ENCODE measurements at regions not wholly inside any gene's neighbourhood (a gene's known extent, or its start where the extent isn't known, plus 50 kb on each side); places are given as distances from the start of the nearest gene placed in this dataset.

DNA sequence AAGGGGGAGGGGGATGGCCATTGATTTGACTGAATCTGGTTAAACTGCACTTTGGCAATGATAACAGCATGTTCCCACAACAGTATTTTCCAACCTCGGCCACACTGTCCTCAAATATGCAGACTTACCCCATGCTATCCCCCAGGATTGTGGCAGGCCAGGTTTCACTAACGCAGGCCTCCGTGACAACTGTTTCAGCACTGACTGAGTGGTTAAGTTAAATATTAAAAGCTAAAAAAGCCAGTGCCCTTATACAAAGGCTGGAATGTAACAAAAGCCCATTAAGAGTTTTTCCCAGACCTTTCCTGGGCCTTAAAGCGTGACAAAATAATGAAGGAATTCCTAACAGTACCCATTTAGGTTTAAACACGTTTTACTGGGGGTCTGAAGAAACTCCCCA is 202.9 kb downstream of the USP25 start:
- no peaks in the 10 kb centered on the region for H3K36me3 Mint-ChIP-seq (ENCODE audit: low read depth)
- no peak overlapping the region for H3K4me3 Mint-ChIP-seq (ENCODE audit: unreplicated experiment)
- TF ChIP-seq, protein P1, sequence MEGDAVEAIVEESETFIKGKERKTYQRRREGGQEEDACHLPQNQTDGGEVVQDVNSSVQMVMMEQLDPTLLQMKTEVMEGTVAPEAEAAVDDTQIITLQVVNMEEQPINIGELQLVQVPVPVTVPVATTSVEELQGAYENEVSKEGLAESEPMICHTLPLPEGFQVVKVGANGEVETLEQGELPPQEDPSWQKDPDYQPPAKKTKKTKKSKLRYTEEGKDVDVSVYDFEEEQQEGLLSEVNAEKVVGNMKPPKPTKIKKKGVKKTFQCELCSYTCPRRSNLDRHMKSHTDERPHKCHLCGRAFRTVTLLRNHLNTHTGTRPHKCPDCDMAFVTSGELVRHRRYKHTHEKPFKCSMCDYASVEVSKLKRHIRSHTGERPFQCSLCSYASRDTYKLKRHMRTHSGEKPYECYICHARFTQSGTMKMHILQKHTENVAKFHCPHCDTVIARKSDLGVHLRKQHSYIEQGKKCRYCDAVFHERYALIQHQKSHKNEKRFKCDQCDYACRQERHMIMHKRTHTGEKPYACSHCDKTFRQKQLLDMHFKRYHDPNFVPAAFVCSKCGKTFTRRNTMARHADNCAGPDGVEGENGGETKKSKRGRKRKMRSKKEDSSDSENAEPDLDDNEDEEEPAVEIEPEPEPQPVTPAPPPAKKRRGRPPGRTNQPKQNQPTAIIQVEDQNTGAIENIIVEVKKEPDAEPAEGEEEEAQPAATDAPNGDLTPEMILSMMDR (IDR thresholded peaks at IDR 0.05), result no peak
- DNase-seq (ENCODE audit: low spot score), result no peak
- H3K27ac Mint-ChIP-seq (ENCODE audit: unreplicated experiment), result peak overlapping the region; percentile 55
- H3K4me1 Mint-ChIP-seq (ENCODE audit: low read depth), result peaks cover 21% of the 10 kb centered on the region
- H3K9me3 Mint-ChIP-seq (ENCODE audit: low read depth), result no peaks in the 10 kb centered on the region
- no peaks in the 10 kb centered on the region for H3K27me3 Mint-ChIP-seq (ENCODE audit: low read depth)

DNA sequence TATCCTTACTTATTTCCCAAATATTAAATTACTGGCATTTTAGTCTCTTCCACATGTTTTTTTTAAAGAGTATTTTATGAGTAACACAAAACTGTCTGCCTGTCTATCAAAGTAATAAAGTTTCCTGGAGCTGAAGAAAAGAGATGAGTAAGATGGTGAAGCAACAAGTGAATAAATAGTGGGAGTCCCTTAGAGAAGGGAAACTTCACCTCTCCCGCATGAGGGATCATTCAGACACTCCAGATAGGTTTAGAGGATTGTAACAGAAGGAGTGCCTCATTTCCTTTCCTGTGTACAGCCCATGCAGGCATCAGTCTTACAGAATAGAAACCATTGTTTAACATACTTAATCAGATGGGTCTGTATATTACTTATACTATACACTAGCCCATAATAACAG is 205.7 kb downstream of the USP25 start:
- no peaks in the 10 kb centered on the region for H3K9me3 Mint-ChIP-seq (ENCODE audit: low read depth)
- DNase-seq (ENCODE audit: low spot score), result no peak
- no peaks in the 10 kb centered on the region for H3K36me3 Mint-ChIP-seq (ENCODE audit: low read depth)
- no peaks in the 10 kb centered on the region for H3K27me3 Mint-ChIP-seq (ENCODE audit: low read depth)
- H3K4me3 Mint-ChIP-seq (ENCODE audit: unreplicated experiment), result no peak overlapping the region
- peaks cover 19% of the 10 kb centered on the region for H3K4me1 Mint-ChIP-seq (ENCODE audit: low read depth)
- H3K27ac Mint-ChIP-seq (ENCODE audit: unreplicated experiment), result no peak overlapping the region
- TF ChIP-seq, protein P1 (IDR thresholded peaks at IDR 0.05), result no peak

DNA sequence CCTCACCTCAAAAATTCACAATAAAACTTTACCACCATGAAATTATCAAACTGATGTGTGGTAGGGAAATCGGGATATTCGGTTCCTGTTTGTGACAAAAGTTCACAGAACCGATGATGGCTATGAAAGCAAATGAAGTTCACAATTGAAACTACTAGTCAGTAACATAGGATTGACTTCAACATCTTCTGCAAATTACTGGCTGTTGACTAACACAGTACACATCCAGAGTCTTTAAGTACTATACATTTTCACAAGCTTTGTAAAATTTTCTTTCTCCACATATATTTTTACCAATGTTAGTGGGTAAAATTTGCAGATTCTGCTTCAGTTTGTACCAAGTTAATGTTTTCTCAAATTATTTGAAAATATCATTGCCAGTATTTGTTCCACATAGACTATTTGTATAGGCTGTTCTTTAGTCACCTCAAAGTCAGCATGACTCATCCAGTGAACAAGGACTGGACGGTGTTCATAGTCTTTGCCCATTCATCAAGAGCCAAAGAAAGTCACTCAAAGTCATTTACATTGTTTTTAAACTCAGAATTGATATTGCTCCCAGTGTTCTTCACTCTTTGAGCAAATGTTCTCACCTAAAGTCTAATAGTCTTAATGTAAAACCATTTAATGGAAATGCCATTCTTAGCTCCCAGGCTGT is 213.4 kb downstream of the USP25 start:
- Mint-ChIP-seq H3K4me3 (ENCODE audit: unreplicated experiment) (no peak overlapping the region), H3K36me3 (ENCODE audit: low read depth) (peaks cover 4% of the 10 kb centered on the region), H3K27ac (ENCODE audit: unreplicated experiment) (no peak overlapping the region), H3K27me3 (ENCODE audit: low read depth) (peaks cover 4% of the 10 kb centered on the region), H3K9me3 (ENCODE audit: low read depth) (no peaks in the 10 kb centered on the region), H3K4me1 (ENCODE audit: low read depth) (peaks cover 3% of the 10 kb centered on the region)
- TF ChIP-seq, protein P1 (IDR thresholded peaks at IDR 0.05), result no peak
- DNase-seq (ENCODE audit: low spot score), result no peak

DNA sequence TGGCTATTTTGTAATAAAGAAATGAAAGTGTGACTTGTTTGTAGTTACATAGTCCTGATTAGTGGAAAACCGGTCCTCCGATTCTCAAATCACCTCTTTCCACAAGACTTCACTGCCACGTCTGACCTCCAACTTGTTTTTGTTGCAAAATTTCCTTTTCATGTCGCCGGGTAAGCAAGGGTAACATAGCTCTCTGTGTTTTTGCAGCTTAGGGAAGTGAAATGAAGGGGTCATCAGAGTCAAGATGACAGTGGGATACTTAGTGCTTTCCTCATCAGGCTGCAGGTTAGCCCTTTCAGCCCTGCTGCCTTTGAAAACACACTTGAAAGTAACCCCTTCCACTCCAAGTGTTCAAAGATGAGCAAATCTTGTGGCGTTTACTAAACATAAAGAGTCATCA is 217.9 kb downstream of the USP25 start:
- Mint-ChIP-seq H3K4me3 (ENCODE audit: unreplicated experiment) (no peak overlapping the region), H3K27ac (ENCODE audit: unreplicated experiment) (no peak overlapping the region), H3K9me3 (ENCODE audit: low read depth) (peaks cover 27% of the 10 kb centered on the region), H3K36me3 (ENCODE audit: low read depth) (peaks cover 18% of the 10 kb centered on the region), H3K27me3 (ENCODE audit: low read depth) (peaks cover 4% of the 10 kb centered on the region), H3K4me1 (ENCODE audit: low read depth) (peaks cover 3% of the 10 kb centered on the region)
- TF ChIP-seq, protein P1 (IDR thresholded peaks at IDR 0.05), result no peak
- no peak for DNase-seq (ENCODE audit: low spot score)

DNA sequence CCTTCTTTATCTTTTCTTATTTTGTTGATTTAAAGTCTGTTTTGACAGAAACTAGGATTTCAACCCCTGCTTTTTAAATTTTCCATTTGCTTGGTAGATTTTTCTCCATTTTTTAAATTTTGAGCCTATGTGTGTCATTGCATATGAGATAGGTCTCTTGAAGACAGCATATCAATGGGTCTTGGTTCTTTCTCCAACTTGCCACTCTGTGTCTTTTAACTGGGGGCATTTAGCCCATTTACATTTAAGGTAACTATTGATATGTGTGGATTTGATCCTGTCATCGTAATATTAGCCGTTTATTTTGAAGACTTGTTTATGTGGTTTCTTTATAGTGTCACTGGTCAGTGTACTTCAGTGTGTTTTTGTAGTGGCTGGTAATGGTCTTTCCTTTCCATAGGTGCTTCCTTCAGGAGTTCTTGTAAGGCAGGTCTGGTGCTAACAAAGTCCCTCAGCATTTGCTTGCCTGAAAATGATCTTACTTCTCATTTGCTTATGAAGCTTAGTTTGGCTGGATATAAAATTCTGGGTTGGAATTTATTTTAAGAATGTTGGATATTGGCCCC is 223.9 kb downstream of the USP25 start:
- Mint-ChIP-seq H3K4me3 (ENCODE audit: unreplicated experiment) (no peak overlapping the region), H3K27ac (ENCODE audit: unreplicated experiment) (no peak overlapping the region), H3K9me3 (ENCODE audit: low read depth) (peaks cover 61% of the 10 kb centered on the region), H3K4me1 (ENCODE audit: low read depth) (no peaks in the 10 kb centered on the region), H3K27me3 (ENCODE audit: low read depth) (no peaks in the 10 kb centered on the region), H3K36me3 (ENCODE audit: low read depth) (peaks cover 32% of the 10 kb centered on the region)
- no peak for DNase-seq (ENCODE audit: low spot score)
- TF ChIP-seq, protein P1 (IDR thresholded peaks at IDR 0.05), result no peak

All from chondrocyte (in vitro differentiated cells).